ENCODE measurements at regions not wholly inside any gene's neighbourhood (a gene's known extent, or its start where the extent isn't known, plus 50 kb on each side); places are given as distances from the start of the nearest gene placed in this dataset.
A peak's percentile ranks its signal among the peaks of the same experiment; 100 is the strongest.

DNA sequence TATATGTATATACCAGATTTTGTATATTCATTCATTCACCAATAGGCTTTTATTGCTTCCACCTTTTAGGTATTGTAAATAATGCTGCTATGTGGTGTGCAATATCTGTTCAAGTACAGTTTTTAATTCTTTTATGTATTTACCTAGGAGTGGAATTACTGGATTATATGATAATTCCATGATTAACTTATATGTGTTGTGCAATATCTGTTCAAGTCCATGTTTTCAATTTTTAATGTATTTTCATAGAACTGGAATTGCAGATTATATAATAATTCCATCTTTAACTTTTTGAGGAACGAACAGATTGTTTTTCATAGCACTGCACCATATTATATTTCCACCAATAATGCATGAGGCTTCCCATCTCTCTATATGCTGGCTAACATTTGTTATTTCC lies 50.6 kb upstream of the L3MBTL4 start:
- no peak for TF ChIP-seq EZH2 (IDR thresholded peaks at IDR 0.05)
- TF ChIP-seq FOXP2 (optimal IDR thresholded peaks at IDR 0.05; ENCODE audit: control extremely low read depth, extremely low read length, insufficient read depth): no peak
- TF ChIP-seq POLR2AphosphoS5 (IDR thresholded peaks at IDR 0.05; ENCODE audit: borderline replicate concordance, low read depth, low read length): no peak
- no peak overlapping the region for H3K9ac ChIP-seq (ENCODE audit: insufficient read length)
- DNase-seq (ENCODE audit: low read depth, low spot score): no peak
- no peaks in the 10 kb centered on the region for H3K36me3 ChIP-seq (ENCODE audit: insufficient read depth, low read length)
- H3K9me3 ChIP-seq (ENCODE audit: low read depth, low read length): no peaks in the 10 kb centered on the region; the same call in 1 of the 2 replicates
- no peak overlapping the region for H3K4me3 ChIP-seq
- H3K27ac ChIP-seq: no peak overlapping the region

DNA sequence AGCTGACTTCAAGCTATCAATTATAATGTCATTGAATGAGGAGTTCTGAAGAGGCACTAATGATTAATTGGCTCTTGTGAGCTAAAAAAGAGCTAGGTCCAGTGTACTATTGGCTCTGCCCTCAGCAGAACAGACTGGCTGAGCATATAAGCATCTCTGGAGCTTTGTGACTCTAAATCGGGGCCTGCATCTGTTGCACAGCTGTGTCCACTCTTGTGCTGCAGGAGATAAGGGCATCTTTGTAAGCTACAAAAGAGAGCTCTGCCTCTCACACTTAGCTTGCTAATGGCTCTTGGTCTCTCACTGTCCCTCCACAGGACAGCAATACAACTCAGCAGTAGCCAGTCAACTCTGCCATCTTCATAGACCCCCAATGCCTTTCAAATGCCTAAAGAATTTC lies 61.5 kb upstream of the L3MBTL4 start:
- Histone ChIP-seq H3K36me3 (ENCODE audit: insufficient read depth, low read length) (no peaks in the 10 kb centered on the region), H3K27ac (no peak overlapping the region), H3K9me3 (ENCODE audit: low read depth, low read length) (no peaks in the 10 kb centered on the region), H3K9ac (ENCODE audit: insufficient read length) (no peak overlapping the region), H3K4me3 (no peak overlapping the region)
- DNase-seq (ENCODE audit: low read depth, low spot score): no peak
- TF ChIP-seq FOXP2 (optimal IDR thresholded peaks at IDR 0.05; ENCODE audit: control extremely low read depth, extremely low read length, insufficient read depth) (no peak), POLR2AphosphoS5 (IDR thresholded peaks at IDR 0.05; ENCODE audit: borderline replicate concordance, low read depth, low read length) (no peak), EZH2 (IDR thresholded peaks at IDR 0.05) (no peak)

DNA sequence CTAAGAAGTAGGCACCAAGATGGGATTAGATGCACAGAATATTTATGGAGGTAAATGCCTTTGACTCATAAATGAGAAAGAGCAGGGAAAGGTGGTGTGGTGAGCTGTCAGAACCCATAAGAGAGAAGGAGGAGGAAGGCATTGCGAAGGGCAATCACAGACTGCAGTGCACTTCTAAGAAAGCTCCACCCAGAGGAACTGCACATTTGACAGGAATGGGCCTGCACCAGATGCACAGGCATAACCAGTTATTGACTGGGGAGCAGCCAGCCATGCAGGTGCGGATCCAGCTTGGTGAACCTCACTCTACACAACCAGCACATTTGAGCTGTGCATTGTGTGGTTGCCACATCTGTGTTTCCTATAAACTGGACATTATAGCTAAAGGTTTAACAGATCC lies 62.2 kb upstream of the L3MBTL4 start:
- no peak overlapping the region for H3K9ac ChIP-seq (ENCODE audit: insufficient read length)
- no peaks in the 10 kb centered on the region for H3K36me3 ChIP-seq (ENCODE audit: insufficient read depth, low read length)
- H3K9me3 ChIP-seq (ENCODE audit: low read depth, low read length): no peaks in the 10 kb centered on the region
- no peak overlapping the region for H3K27ac ChIP-seq
- H3K4me3 ChIP-seq: no peak overlapping the region
- DNase-seq (ENCODE audit: low read depth, low spot score): no peak
- no peak for TF ChIP-seq FOXP2 (optimal IDR thresholded peaks at IDR 0.05; ENCODE audit: control extremely low read depth, extremely low read length, insufficient read depth)
- TF ChIP-seq EZH2 (IDR thresholded peaks at IDR 0.05): no peak
- TF ChIP-seq POLR2AphosphoS5 (IDR thresholded peaks at IDR 0.05; ENCODE audit: borderline replicate concordance, low read depth, low read length): no peak

DNA sequence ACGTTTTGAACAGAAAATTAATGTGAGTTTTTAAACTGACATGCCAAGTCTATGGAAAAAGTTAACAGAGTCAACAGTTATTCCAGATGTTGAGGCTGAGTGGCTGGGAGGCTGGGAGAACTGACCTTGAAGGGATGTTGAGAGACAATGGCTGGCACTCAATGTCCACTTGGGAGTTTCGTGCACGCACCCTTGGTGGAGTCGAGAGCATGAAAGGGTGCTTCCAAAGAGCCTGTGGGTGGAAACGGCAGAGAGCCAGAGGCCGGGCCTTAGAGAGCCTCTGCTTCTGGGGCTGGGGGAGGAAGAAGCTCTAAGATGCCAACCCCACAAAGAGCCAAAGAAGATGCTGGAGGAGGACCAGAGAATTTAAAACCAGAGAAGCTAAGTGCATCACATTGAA lies 63.4 kb upstream of the L3MBTL4 start:
- TF ChIP-seq FOXP2 (optimal IDR thresholded peaks at IDR 0.05; ENCODE audit: control extremely low read depth, extremely low read length, insufficient read depth): no peak
- TF ChIP-seq EZH2 (IDR thresholded peaks at IDR 0.05): no peak
- no peak for TF ChIP-seq POLR2AphosphoS5 (IDR thresholded peaks at IDR 0.05; ENCODE audit: borderline replicate concordance, low read depth, low read length)
- Histone ChIP-seq H3K9ac (ENCODE audit: insufficient read length) (no peak overlapping the region), H3K36me3 (ENCODE audit: insufficient read depth, low read length) (no peaks in the 10 kb centered on the region), H3K9me3 (ENCODE audit: low read depth, low read length) (no peaks in the 10 kb centered on the region), H3K27ac (no peak overlapping the region), H3K4me3 (no peak overlapping the region)
- DNase-seq (ENCODE audit: low read depth, low spot score): no peak

DNA sequence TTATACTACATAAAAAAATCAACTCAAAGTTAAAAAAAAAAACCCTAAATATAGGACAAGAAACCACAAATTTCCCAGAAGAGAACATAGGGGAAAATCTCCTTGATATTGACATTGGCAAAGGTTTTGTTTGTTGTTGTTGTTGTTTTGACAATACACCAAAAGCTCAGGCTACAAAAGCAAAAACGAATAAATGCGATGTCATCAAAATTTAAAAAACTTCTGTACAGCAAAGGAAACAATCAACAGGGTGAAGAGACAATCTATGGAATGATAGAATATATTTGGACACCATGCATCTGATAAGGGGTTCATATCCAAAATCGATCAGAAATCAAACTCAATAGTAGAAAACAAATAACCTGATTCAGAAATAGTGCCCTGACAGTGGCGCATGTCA lies 65.0 kb upstream of the L3MBTL4 start:
- Histone ChIP-seq H3K27ac (no peak overlapping the region), H3K36me3 (ENCODE audit: insufficient read depth, low read length) (no peaks in the 10 kb centered on the region), H3K4me3 (no peak overlapping the region), H3K9ac (ENCODE audit: insufficient read length) (no peak overlapping the region), H3K9me3 (ENCODE audit: low read depth, low read length) (no peaks in the 10 kb centered on the region)
- TF ChIP-seq POLR2AphosphoS5 (IDR thresholded peaks at IDR 0.05; ENCODE audit: borderline replicate concordance, low read depth, low read length) (no peak), EZH2 (IDR thresholded peaks at IDR 0.05) (no peak), FOXP2 (optimal IDR thresholded peaks at IDR 0.05; ENCODE audit: control extremely low read depth, extremely low read length, insufficient read depth) (no peak)
- DNase-seq (ENCODE audit: low read depth, low spot score): no peak

DNA sequence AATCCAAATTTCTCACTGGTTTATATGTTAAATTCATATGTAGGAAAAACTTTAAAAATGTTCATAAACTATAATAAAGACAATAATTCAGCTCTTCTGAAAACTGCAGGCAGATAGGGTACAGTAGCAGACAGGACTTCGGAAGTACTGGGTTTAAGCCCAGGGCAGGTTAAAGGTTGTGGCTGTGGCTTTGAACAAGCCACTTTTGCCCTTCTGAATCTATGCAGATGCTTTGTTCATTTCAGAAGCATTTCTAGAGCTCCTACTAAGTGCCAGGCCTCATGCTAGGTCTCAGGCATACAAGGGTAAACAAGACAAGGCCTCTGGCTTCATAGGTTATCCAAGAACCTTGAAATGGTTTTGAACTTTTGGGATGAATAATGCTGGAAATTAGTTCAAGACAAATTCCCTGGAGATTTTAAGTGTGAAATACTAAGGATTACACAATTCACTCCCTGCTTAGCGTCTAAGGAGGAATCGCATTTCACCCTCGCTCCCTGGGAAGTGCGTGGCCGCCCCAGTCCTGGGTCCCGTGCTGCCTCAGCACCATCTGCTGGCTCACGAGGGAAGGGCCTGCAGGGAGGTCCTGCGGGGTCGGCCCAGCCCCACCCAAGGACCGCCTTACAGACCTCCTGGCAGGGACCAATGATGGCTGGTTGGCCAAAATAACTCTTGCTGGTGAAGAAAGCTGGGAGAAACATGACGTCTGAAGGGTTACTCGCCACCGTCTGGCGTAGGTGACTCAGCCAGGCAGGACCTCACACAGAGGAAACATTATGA lies 67.7 kb upstream of the L3MBTL4 start:
- TF ChIP-seq EZH2 (IDR thresholded peaks at IDR 0.05) (no peak), FOXP2 (optimal IDR thresholded peaks at IDR 0.05; ENCODE audit: control extremely low read depth, extremely low read length, insufficient read depth) (peak; percentile 57), POLR2AphosphoS5 (IDR thresholded peaks at IDR 0.05; ENCODE audit: borderline replicate concordance, low read depth, low read length) (no peak)
- no peak for DNase-seq (ENCODE audit: low read depth, low spot score)
- Histone ChIP-seq H3K4me3 (no peak overlapping the region; the same call in 1 of the 2 replicates), H3K36me3 (ENCODE audit: insufficient read depth, low read length) (no peaks in the 10 kb centered on the region), H3K27ac (no peak overlapping the region), H3K9ac (ENCODE audit: insufficient read length) (peak overlapping the region; percentile 12), H3K9me3 (ENCODE audit: low read depth, low read length) (no peaks in the 10 kb centered on the region)

DNA sequence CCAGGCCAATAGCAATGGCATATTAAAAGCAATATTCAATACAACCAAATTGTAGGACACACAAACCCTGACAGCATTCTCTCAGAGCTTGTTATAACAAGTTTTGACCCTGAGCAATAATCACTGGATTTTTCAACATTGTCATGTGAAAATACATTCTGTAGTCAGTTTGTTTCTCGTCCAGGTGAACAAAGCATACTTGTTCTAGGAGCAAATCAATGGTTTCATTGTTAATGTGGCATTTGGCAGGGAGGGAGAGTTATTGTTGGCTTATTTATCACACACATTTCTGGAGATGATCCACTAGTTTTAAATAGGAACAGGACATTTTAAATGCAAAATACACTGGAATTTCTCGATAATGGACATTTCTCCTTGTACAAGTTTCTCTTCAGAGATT lies 69.9 kb upstream of the L3MBTL4 start:
- Histone ChIP-seq H3K9me3 (ENCODE audit: low read depth, low read length) (no peaks in the 10 kb centered on the region), H3K27ac (no peak overlapping the region), H3K9ac (ENCODE audit: insufficient read length) (no peak overlapping the region), H3K36me3 (ENCODE audit: insufficient read depth, low read length) (no peaks in the 10 kb centered on the region), H3K4me3 (no peak overlapping the region)
- TF ChIP-seq FOXP2 (optimal IDR thresholded peaks at IDR 0.05; ENCODE audit: control extremely low read depth, extremely low read length, insufficient read depth) (no peak), EZH2 (IDR thresholded peaks at IDR 0.05) (no peak), POLR2AphosphoS5 (IDR thresholded peaks at IDR 0.05; ENCODE audit: borderline replicate concordance, low read depth, low read length) (no peak)
- DNase-seq (ENCODE audit: low read depth, low spot score): no peak

DNA sequence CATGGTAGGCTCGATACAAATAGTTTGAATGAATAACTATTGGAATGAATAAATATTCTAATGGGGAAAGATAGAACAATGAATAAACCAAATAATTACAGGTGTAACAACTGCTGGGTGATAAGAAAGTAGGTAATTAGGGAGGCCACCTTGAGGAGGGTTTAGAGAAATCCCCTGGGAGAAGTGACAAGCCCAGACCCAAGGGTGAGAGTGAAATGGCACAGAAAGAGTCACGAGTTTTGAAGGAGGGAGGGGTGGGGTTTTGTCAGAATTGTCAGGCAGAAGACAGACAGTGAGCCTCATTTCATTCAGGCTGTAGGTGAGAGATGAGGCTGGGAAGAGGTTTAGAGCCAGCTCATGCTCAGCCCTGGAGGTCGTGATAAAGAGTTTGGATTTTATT lies 71.6 kb upstream of the L3MBTL4 start:
- no peaks in the 10 kb centered on the region for H3K36me3 ChIP-seq (ENCODE audit: insufficient read depth, low read length)
- no peak overlapping the region for H3K9ac ChIP-seq (ENCODE audit: insufficient read length)
- no peak for DNase-seq (ENCODE audit: low read depth, low spot score)
- H3K9me3 ChIP-seq (ENCODE audit: low read depth, low read length): no peaks in the 10 kb centered on the region
- TF ChIP-seq FOXP2 (optimal IDR thresholded peaks at IDR 0.05; ENCODE audit: control extremely low read depth, extremely low read length, insufficient read depth): no peak
- no peak for TF ChIP-seq EZH2 (IDR thresholded peaks at IDR 0.05)
- TF ChIP-seq POLR2AphosphoS5 (IDR thresholded peaks at IDR 0.05; ENCODE audit: borderline replicate concordance, low read depth, low read length): no peak
- no peak overlapping the region for H3K27ac ChIP-seq
- no peak overlapping the region for H3K4me3 ChIP-seq
